Fibroblast of skin of left biceps (primary cell): ENCODE measurements at regions not wholly inside any gene's neighbourhood (a gene's known extent, or its start where the extent isn't known, plus 50 kb on each side); places are given as distances from the start of the nearest gene placed in this dataset.
A peak's percentile ranks its signal among the peaks of the same experiment; 100 is the strongest.
"Not testable (repeated sequence)": the region's sequence is repeated elsewhere in the genome, so short reads cannot be mapped to it uniquely, and the experiment has no call there.

Experiments
- DNase-seq, 2 experiments: peaks; one replicate each; pipeline ENCODE4 v3.0.0-alpha.2; 2013; ENCODE audit warnings: low read depth in 2 of 2

DNA sequence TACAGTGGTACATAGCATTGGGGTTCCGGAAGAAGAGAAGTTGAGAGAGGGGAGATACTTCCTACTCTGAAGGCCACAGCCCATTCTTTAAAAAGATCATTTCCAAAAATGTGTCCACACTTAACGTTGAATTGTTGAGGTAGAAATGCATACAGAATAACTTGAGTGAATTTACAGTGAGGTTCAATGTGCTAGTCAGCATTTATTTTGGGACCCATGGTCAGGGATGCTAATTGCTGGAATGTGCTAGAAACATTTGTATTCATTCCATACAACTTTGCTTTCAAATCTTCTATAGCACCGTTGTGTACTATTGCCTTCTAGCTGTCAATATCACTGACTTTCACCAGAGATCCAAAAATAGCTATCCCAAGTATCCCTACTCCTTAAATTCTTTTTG lies 325.9 kb downstream of the SATB2 start:
- no peak for DNase-seq

DNA sequence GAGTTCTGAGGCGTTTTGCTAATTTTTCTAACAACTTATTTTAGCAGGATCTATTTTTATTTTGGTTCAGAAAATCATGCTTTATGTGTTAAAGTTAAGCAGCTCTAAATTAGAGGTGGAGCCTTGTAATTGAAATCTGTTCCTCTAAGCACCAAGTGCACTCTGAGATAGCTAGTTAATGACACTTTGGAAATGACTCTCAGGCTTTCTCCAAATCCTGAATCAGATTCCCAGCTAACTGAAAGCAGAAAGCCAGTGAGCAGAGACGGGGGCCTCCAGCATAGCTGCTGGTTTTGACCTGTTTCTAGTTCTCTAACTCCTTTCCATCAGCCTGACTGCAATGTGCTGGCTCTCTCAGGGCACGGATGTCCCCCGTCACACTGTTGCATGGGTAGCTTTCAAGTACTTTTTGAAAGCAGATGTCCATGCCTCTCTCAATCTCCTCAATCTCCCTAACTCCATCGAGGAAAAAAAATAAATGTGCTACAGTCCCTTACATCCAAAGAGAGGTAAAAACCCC lies 326.5 kb downstream of the SATB2 start:
- DNase-seq = no peak

DNA sequence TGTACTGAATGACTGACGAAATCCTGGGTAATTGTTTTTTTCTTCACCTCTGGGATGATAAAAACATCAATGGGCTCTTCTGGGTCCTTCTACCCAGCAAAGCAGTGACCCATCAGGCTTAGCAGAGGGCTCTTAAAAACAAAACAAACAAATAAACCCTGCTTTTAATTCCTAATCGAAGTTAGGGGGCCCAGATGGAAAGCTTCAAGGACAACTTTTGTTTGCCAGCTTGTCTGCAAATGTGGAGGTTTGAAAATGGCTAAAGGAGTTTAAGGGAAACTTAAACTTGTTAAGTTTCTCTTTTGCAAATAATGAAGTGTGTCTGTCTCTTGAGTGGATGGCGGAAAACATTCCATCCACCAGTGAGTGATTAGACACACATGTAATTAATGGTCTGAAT lies 327.2 kb downstream of the SATB2 start:
- DNase-seq = no peak

DNA sequence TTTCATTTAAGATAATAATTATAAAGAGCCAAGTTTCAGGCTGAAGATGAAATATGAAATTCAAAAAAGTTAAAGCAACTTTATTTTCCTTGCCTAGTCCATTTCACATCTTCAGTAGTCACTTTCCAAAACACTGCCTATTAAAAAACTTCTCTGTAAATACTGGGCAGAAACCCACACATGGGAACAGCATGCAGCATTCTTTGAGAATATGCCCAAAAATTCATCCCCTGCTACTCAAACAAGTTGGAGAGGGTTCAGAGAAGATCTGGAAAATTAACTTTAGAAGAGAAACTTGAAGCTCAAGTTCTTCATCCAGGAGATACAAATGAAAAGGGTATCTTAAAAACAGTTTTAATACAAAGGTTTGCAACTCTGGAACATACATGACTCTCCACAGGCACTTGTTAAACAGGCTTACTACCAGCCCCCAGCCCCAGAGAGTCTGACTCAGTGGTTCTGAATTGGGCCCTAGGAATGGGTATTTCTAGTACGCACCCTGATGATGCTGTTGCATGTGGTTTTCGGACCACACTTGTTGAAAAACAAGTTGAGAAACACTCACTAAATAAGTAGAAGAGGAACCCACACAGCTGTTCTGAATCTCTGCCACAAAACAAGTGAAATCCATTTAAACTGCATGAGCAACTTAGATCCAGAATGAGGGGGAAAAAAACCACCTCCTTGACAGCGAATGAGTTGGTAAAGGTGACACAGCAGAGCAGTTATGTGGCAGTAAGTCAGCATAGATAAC lies 329.1 kb downstream of the SATB2 start:
- DNase-seq = no peak

DNA sequence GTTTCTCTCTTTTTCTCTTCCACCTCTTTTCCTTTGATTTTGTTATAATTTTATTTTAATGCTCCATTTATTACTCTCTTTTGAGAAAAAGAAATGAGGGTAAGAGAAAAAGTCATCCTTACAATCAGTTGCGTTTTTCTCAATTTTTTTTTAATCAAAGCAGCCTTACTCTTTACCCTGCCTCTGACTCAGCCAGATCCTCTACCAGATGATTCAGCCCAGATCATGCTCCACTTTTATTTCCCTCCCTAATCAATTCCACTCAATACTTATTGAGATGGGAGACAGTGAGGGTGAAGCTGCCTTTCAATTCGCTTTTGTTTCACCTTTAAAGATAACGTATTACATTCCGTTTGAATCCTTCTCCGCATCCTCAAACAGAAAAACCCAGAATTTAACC lies 337.9 kb downstream of the SATB2 start:
- DNase-seq = no peak

DNA sequence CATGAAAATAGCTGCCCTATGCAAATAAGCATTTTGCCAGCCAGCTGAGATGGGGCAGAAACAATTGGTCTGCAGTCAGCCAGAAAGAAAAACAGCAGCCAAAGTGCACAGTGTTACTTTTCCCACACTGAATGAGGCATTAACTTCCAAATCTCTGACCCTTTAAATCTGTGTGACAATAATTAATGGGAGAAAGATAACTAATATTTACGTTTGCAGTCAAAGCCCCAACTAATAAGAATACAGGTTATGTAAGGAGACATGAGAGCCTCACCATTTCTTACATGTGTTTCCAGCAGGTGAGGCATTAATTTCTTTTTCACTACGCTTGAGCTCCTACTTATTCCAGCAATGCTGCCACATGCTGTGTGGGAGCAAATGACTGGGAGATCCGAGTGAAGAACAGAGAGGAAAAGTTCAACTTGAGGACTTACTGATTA lies 339.0 kb downstream of the SATB2 start:
- no peak for DNase-seq

DNA sequence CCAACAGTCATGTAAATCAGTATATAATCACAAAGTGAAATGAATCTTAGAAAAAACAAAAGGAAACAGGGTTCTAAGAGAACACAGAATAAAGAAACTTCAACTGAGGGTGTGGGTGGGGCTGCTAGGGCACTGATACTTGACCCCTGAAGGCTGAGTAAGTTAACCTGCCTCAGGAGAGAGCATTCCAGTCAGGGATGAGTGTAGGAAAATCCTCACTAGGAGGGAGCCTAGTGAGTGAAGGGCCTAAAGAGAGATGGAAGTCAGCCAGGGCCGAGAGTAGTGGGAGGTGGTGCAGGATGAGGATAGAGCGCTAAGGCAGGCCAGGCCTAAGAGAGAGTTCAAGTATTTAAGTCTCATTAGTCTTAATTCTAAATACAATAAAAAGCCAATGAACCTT lies 342.6 kb downstream of the SATB2 start:
- no peak for DNase-seq

DNA sequence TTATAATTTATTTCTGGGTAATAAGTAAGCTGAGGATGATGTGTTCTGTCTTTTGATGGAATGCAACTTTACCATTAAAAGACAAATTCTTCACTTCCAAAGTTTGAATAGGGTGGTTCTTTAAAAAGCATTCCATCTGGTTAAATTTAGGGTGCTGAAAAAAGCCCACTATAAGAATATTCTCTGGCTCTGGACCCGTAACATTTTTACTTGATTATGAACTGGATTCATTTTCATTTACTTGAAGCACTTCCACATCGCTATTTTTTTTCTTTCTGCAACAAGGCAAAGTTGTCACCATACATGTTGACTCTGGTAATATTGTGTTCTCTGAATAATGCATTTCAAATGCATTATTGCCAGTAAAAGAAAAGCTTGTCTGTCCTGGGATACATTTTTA lies 344.6 kb downstream of the SATB2 start:
- no peak for DNase-seq

DNA sequence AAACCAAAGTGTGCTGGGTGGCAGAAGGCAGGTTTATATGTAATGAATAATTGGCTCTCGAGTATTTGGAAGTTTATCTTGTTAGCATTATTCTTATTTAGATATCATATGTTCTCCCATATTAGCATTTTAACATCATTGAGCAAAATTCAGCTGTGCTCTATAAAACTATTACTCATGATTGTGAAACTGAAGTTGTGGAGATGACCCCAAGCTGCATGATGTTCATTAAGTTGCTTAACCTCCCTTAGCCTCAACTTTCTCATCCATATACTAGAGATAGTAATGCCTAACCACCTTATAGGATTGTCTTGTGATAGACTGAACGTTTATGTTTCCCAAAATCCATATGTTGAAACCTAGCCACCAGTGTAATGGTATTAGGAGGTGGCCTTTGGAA lies 346.3 kb downstream of the SATB2 start:
- no peak for DNase-seq

DNA sequence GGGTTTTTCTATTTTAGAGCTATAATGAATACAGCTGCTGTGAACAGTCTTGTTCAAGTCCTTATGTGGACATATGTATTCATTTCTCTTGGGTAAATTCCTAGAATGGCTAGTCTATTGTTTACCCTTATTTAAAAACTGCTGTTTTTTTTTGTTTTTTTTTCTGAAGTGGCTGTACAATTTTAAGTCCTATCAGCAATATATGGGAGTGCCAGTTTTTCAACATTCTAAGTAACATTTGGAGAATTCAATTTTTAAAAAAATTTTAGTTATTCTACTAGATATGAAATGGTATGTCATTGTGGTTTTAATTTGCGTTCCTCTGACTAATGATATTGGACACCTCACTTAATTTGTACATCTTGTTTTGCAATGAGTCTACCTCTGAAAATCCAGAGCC lies 349.7 kb downstream of the SATB2 start:
- no peak for DNase-seq

DNA sequence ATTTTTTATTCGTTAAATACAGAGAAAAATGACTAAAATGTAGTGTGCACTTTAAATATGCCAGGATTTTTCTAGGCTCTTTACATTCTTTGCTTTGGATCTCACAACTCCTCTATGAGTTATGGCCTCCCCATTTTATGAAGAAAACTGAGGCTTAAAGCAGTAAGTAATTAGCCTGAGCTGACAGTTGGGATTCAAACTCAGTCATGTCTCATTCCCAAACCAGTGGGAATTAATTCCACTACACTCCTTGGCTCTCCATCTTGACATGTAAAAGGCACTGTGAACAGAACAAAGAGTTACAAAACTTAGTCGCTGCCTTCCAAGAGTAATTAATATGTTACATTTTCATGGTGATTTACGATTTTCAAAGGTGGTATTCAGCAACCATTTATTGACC lies 351.9 kb downstream of the SATB2 start:
- DNase-seq = no peak

DNA sequence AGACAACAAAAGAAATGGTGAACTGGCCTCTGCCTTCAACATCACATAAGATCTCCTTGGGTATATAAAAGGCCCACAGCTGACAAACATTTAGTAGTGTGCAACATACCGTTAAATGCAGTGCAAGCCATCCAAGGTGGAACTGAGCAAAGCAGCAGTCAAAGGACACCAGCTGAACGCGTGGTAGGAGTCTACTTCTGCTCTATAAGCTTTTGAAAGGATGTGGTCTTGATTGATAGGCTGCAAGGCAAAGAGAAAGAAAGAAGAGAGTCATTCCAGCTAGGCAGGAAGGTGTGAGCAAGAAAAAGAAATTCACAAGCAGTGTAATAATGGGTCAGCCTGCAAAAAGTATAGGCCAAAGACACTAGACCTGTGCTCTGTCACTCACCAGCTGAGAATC lies 356.3 kb downstream of the SATB2 start:
- DNase-seq = no peak

DNA sequence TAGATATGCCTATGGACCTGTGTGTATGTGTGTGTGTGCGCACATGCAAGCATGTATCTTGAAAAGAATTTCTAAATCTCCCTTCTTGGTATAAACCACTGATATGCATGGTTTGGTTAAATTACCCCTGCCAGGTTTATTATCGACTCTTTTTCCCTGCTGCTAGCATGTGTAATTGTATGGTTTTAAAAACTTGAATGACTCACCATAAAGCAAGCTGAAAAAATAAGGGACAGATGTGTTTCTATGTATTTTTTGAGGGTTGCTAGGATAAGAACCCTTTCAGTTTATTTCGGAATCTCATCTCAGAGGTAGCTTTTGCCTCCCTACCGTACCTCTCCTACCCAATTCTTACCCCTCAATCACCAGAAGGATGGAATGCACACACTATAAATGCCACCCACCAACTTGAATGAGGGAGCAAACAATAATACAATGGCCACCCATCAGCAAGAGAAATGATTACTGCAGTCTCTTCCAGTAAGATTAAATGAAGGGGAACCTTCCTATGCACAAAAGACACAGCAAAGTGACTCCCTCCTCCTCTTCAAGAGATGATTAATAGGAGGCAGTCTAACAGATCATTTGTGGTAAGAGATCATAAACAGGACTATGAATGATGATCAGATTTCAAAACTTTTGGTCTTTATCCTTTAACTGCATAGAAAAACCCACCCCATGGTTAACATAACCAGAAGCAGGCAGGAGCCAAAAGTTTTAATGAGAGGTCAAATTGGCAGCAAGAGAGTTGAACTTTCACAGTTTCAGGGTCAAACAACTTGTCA lies 357.2 kb downstream of the SATB2 start:
- DNase-seq = peak; percentile 56

DNA sequence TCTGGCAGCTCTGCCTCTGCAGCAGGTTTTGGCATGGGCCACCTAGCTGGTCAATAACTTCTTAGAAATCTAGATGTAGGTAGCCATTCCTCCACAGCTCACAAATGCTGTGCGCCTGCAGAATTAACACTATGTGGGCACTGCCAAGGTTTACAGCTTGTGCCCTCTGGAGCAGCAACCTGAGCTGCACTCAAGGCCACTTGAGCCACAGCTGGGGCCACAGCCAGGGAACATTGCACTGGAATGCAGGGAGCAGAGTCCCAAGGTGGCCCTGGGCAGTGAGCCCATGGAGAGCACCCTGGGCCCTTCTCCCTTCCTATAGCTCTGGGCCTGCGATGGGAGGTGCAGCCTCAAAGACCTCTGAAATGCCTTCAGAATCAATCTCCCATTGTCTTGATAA lies 365.3 kb downstream of the SATB2 start:
- DNase-seq = no peak

DNA sequence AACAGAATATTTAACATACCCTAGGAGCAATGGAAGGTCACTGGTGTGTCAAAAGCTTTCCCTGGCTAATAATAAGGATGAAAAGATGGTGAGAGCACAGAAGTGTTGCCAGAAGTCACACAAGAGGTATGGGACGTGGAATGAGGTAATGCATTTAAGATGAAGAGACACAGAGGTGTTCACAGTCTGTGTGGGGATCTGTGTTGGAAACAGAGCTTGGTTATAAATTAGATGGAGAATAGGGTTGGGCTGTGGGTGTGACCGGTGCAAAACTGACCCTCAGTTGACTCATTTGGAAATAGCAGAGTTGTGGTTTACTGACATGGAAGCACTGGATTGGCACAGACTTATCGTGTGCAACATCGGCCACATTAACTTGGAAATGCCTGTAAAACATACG lies 372.5 kb downstream of the SATB2 start:
- DNase-seq = no peak

DNA sequence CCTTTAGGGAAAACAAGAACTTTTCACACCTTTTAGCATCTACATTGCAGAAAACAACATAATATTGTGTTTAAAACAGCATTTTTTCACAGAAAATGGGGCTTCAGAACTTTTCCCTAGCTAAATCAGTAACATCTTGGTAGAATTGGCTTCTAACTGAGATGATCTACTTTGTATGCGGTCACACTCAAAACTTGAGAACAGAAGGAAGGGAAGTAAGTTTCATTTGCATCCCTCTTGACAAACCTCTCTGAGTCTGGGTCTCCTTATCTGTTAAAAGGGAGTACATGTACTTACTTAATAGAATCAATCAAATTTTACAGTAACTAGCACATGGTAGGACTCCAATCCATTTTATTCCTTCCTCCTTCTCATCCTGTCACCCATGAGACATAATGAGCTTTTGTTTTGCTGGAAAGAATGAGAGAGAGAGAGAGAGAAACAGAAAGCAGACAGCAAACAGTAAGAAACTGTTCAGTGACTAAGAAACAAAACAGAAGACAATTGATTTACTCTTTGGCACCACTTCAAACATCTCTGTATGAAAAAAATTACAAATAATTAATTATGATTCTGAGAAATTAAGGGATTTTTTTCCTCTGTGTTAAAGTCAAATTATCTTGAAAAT lies 387.3 kb downstream of the SATB2 start:
- DNase-seq = no peak

DNA sequence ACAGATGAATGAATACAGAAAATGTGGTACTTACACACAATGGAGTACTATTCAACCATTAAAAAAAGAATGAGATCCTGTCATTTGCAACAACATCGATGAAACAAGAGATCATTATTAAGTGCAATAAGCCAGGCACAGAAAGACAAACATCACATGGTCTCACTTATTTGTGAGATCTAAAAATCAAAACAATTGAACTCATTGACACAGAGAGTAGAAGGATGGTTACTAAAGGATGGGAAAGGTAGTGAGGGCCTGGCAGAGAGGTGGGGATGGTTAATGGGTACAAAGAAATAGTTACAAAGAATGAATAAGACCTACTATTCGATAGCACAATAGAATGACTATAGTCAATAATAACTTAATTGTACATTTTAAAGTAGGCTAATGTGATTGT lies 393.5 kb downstream of the SATB2 start:
- DNase-seq = no peak

DNA sequence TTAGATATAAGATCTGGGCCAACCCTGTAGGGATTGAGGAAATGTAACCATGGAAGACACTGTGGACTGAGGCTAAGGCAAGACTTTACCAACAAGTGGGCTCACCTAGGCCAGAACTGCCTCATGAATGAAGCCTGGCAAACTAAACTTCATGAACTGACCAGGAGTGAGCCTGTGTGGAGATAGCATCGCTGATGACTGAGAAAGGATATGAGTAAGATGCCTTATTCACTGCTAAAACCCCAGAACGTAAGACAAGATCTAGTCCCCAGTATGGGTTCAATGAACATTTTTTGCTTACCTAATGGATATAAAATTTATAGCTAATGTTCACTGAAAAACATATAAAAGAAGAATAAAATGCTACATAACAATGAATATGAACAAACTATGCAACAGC lies 399.8 kb downstream of the SATB2 start:
- no peak for DNase-seq

DNA sequence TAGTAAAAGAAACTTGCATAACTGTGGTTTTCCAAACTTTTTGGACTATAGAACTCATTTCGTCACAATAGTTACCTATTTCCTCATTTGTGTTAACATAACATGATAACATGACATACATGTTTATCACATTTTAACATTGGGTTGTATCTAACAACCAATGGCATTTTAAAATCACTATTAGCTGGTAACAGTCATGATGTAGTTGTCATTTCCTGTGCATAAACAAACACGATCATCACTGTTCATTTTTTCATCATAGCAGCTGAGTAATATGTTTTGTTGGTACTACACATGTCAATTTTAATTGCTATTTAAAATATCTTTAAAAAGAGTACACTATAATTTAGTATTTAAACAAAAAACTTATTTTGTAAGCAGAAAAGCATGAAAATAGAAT lies 402.4 kb downstream of the SATB2 start:
- no peak for DNase-seq

DNA sequence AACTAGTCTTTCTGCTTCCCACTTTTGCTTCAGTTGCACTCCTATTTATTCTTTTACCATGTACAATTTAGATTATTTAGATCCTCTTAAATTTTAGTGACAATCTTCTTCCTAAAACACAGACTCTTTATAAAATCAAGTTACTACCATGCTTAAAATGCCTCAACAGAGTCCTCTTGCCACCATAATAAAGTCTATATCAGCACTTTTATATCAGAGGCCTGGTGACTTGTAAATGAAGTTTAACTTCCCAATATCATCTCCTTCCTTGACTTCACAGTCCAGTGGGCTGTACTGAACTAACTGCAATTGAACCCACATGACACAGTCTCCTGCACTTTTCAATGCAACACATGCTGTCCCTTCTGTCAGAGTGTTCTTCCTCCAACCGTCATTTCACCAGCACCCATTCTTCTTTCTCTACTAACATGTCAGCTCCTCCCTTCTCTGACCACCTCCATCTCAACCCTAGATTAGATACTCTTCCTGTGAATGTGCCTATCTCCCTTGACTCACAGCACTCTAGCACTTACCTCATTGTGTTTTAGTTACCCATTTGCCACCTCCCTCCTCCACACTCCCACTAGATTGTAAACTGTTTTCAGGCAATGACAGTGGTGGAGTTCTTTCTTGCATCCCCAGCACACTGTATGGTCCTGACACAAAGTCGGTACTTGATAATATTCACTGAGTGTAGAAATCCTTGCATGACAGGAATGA lies 414.9 kb downstream of the SATB2 start:
- no peak for DNase-seq

DNA sequence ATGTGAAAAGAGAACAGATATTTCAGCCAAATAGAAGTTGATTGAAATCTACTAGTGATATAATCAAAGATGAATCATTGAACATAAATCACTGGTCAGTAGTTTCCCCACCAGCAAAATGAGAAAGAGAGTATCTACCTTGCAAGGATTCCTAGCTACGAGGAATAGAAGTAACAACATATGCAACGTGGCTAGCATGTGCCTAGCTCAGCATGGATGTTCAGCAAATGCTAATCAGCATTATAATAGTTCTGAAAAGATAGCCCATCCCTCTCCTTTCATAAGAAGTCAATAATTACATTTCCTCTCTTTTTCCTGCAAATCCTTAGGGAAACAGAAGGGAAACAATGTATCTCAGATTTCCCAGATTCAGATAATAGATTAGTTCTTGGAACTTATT lies 417.2 kb downstream of the SATB2 start:
- DNase-seq = no peak

DNA sequence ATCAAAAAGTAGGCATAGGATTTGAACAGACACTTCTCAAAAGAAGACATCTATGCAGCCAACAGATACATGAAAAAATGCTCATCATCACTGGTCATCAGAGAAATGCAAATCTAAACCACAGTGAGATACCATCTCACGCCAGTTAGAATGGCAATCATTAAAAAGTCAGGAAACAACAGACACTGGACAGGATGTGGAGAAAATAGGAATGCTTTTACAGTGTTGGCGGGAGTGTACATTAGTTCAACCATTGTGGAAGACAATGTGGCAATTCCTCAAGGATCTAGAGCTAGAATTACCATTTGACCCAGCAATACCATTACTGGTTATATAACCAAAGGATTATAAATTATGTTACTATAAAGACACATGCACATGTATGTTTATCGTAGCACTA lies 424.0 kb downstream of the SATB2 start:
- not testable (repeated sequence) for DNase-seq
